Mesothelial cell of epicardium (in vitro differentiated cells): ENCODE measurements at regions not wholly inside any gene's neighbourhood (a gene's known extent, or its start where the extent isn't known, plus 50 kb on each side); places are given as distances from the start of the nearest gene placed in this dataset.

Experiments used
- DNase-seq, 2 experiments: peaks; one replicate each; pipeline ENCODE4 v3.0.0; 2021; ENCODE audit warnings: low spot score in 2 of 2; ENCODE audit not compliant: unreplicated experiment in 2 of 2
- H3K27ac Mint-ChIP-seq: 2 replicates; pipeline ENCODE4 v1.8.0; 2021; ENCODE audit warnings: mixed read lengths
- H3K27me3 Mint-ChIP-seq: 2 replicates; pipeline ENCODE4 v1.8.0; 2021; ENCODE audit warnings: low read depth, mixed read lengths
- H3K36me3 Mint-ChIP-seq: 2 replicates; pipeline ENCODE4 v1.8.0; 2021; ENCODE audit warnings: mixed read lengths
- H3K4me1 Mint-ChIP-seq: 2 replicates; pipeline ENCODE4 v1.8.0; 2021; ENCODE audit warnings: mixed read lengths
- H3K4me3 Mint-ChIP-seq: 2 replicates; pipeline ENCODE4 v1.8.0; 2021; ENCODE audit warnings: mild to moderate bottlenecking, moderate library complexity, mixed read lengths
- H3K9me3 Mint-ChIP-seq: 2 replicates; pipeline ENCODE4 v1.8.0; 2021; ENCODE audit warnings: mixed read lengths
- TF ChIP-seq, protein P1 (sequence below): fragments of 200-600 bp; sonication (generic); IDR thresholded peaks from one replicate; pipeline ENCODE4 v1.5.0; 2021; ENCODE audit warnings: antibody characterized with exemption; ENCODE audit not compliant: unreplicated experiment

DNA sequence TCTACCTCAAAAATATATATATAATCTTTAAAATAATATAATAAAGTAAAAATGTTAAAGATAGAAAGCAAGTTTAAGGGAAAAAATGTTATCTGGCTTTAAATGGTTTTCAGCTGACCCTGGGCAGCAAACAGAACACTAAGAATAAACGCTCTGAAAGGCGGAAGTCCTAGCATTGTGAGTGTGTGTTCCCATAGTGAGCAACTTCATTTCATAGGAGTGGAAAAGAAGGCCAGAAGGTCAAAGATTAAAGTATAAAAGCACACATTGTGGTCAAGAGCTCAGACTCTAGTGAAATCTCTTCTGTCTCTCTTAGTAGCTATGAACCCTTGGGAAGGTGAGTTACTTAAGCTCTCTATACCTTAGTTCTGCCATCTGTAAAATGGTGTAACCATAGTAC, 374.4 kb downstream of the ENC1 start:
- Mint-ChIP-seq H3K9me3 (no peaks in the 10 kb centered on the region), H3K4me3 (no peak overlapping the region), H3K4me1 (peaks cover 44% of the 10 kb centered on the region), H3K36me3 (no peaks in the 10 kb centered on the region), H3K27me3 (no peaks in the 10 kb centered on the region), H3K27ac (no peak overlapping the region)
- DNase-seq: no peak
- TF ChIP-seq, protein P1, sequence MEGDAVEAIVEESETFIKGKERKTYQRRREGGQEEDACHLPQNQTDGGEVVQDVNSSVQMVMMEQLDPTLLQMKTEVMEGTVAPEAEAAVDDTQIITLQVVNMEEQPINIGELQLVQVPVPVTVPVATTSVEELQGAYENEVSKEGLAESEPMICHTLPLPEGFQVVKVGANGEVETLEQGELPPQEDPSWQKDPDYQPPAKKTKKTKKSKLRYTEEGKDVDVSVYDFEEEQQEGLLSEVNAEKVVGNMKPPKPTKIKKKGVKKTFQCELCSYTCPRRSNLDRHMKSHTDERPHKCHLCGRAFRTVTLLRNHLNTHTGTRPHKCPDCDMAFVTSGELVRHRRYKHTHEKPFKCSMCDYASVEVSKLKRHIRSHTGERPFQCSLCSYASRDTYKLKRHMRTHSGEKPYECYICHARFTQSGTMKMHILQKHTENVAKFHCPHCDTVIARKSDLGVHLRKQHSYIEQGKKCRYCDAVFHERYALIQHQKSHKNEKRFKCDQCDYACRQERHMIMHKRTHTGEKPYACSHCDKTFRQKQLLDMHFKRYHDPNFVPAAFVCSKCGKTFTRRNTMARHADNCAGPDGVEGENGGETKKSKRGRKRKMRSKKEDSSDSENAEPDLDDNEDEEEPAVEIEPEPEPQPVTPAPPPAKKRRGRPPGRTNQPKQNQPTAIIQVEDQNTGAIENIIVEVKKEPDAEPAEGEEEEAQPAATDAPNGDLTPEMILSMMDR: no peak

DNA sequence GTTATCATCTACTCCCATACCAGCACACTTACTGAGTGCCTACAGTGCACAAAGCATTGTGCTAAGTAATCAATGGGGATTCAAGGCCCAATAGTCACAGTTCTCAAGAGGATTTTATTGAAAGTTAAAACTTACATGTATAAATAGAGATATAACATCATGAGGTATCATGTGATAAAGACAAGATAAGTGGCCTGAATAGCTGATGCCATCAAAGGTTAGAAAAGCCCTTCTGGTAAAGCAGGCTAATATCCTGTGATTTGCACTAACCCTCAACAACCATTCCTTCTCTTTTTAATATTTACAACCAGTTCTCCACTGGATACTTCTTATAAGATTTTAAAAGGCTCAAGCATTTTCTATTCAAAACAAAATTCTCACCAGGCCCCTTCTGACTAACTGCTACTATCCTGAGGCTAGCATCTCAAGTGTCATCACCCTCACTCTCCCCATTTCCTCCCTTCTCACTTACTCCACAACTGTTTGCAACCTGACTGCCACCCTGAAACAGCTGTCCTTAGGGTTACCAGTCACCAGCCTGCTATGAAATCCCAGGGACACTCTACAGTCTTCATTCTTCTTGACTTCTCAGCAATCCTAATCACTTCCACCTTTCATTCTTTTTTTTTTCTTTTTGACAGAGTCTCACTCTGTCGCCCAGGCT, 377.9 kb downstream of the ENC1 start:
- no peak for DNase-seq
- Mint-ChIP-seq H3K4me1 (peaks cover 51% of the 10 kb centered on the region), H3K9me3 (no peaks in the 10 kb centered on the region), H3K4me3 (no peak overlapping the region), H3K36me3 (no peaks in the 10 kb centered on the region), H3K27me3 (no peaks in the 10 kb centered on the region), H3K27ac (no peak overlapping the region)
- TF ChIP-seq, protein P1: no peak

DNA sequence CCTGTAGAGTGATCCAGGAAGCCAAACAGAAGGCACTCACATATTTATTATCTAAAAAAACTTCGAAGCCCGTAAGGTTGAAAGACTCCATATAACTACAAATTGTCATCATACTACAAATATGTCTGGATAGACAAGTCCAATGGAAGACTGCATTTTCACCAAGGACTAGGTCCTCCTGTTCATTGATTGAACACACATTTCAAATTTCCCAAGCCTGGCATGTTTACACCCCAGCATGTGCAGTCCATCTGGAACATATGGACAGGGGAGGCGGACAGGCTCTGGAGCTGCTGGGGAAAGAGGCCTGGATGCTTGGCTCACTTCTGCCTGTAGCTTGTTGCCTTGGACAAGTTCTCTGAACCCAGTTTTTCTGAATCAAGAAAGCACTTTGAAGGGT, 378.7 kb downstream of the ENC1 start:
- Mint-ChIP-seq H3K4me3 (no peak overlapping the region), H3K9me3 (no peaks in the 10 kb centered on the region), H3K36me3 (no peaks in the 10 kb centered on the region), H3K27me3 (no peaks in the 10 kb centered on the region), H3K4me1 (peaks cover 54% of the 10 kb centered on the region), H3K27ac (peak overlapping the region; percentile 8)
- TF ChIP-seq, protein P1: no peak
- DNase-seq: no peak

DNA sequence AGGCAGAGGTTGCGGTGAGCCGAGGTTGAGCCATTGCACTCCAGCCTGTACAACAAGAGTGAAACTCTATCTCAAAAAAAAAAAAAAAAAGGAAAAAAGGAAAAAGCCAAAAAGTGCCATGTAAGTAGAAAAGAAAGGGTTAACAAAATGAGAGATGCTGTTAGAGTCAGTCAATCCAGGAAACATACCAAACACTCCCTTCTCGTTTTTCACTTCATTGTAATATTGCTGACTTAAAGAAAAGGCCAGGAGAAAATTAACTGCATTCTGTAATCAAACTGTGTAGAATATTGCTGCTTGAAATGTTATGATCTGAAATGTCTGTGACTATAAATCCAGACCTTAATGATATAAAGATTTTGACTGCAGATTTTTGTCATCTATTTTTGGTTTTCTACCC, 379.1 kb downstream of the ENC1 start:
- Mint-ChIP-seq H3K36me3 (no peaks in the 10 kb centered on the region), H3K27ac (peak overlapping the region; percentile 8), H3K4me1 (peaks cover 58% of the 10 kb centered on the region), H3K27me3 (no peaks in the 10 kb centered on the region), H3K9me3 (no peaks in the 10 kb centered on the region), H3K4me3 (no peak overlapping the region)
- TF ChIP-seq, protein P1: no peak
- DNase-seq: no peak

DNA sequence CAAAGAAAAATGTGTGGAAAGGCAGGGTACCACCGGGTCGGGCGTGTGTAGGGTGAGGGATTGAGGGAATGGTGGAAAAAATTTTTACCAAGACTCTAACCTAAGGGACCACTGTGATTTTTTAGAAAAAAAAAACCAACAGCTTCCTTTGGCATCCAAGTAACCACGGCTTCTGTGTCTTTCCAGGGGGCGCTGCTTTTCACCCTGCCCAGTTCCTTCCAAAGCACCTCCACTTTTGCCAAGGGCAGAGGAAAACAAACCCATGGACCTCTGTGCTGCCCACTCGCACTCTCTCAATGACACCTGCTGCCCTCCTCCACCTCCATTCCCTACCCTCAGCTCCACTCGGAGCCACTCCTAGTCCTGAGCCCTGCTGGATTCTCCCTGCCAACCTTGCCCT, 381.0 kb downstream of the ENC1 start:
- no peaks in the 10 kb centered on the region for H3K36me3 Mint-ChIP-seq
- no peak for DNase-seq
- no peak overlapping the region for H3K4me3 Mint-ChIP-seq
- H3K9me3 Mint-ChIP-seq: peaks cover 2% of the 10 kb centered on the region
- TF ChIP-seq, protein P1: no peak
- peaks cover 72% of the 10 kb centered on the region for H3K4me1 Mint-ChIP-seq
- H3K27me3 Mint-ChIP-seq: no peaks in the 10 kb centered on the region
- H3K27ac Mint-ChIP-seq: no peak overlapping the region

DNA sequence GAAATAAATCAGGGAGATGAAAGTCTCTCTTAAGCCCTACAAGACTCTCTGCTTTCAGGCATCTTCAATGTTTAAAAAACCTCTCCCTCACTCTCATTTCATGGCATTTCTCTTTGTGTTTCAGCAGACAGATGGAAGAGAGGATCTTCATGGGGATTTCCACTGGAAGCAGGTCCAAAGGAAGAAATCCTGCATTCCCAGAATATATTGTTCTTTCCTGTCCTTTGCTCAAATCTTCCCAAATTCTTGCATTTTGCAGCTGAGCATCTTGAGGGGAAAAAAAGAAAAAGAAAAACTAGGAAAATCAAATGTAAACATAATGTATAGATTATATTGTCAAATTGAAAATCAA, 382.2 kb downstream of the ENC1 start:
- no peak for DNase-seq
- H3K4me3 Mint-ChIP-seq: no peak overlapping the region
- no peaks in the 10 kb centered on the region for H3K36me3 Mint-ChIP-seq
- peak overlapping the region; percentile 5 for H3K27ac Mint-ChIP-seq
- no peaks in the 10 kb centered on the region for H3K27me3 Mint-ChIP-seq
- H3K4me1 Mint-ChIP-seq: peaks cover 72% of the 10 kb centered on the region
- H3K9me3 Mint-ChIP-seq: peaks cover 7% of the 10 kb centered on the region
- TF ChIP-seq, protein P1: no peak
